Endothelial cell of umbilical vein (primary cell): ENCODE measurements at regions not wholly inside any gene's neighbourhood (a gene's known extent, or its start where the extent isn't known, plus 50 kb on each side); places are given as distances from the start of the nearest gene placed in this dataset.

ENCODE experiments used
- FOS ChIP-seq: IDR thresholded peaks from 2 replicates; pipeline ENCODE4 v1.6.1; 2011; ENCODE audit warnings: mild to moderate bottlenecking, low read length, moderate library complexity, borderline replicate concordance; ENCODE audit not compliant: insufficient read depth
- JUN ChIP-seq: IDR thresholded peaks from 2 replicates; pipeline ENCODE4 v1.6.1; 2011; ENCODE audit warnings: borderline replicate concordance, low read depth; ENCODE audit not compliant: insufficient read length, insufficient read depth
- POLR2A ChIP-seq: IDR thresholded peaks from 2 replicates; pipeline ENCODE4 v1.6.1; 2012; ENCODE audit warnings: low read depth, mild to moderate bottlenecking, control low read depth, low read length
- POLR2AphosphoS5 ChIP-seq: IDR thresholded peaks from 2 replicates; pipeline ENCODE4 v1.6.1; 2012; ENCODE audit warnings: low read depth, mild to moderate bottlenecking, control low read depth, low read length, moderate library complexity; ENCODE audit not compliant: insufficient read depth
- TF ChIP-seq, protein P1 (sequence below), 2 donors: IDR thresholded peaks; 1 replicate in 1 of 2; 2 replicates in 1 of 2; pipeline ENCODE4 v1.5.1; 2011; ENCODE audit warnings: low read length in 2 of 2, mild to moderate bottlenecking in 2 of 2, moderate library complexity in 2 of 2, control low read depth in 1 of 2, inconsistent platforms in 1 of 2, low read depth in 1 of 2; ENCODE audit not compliant: insufficient read depth in 1 of 2; ENCODE audit errors: extremely low read depth in 1 of 2
- TF ChIP-seq, protein P2 (sequence below): IDR thresholded peaks from 2 replicates; pipeline ENCODE4 v1.6.1; 2011; ENCODE audit not compliant: insufficient read depth, insufficient read length

DNA sequence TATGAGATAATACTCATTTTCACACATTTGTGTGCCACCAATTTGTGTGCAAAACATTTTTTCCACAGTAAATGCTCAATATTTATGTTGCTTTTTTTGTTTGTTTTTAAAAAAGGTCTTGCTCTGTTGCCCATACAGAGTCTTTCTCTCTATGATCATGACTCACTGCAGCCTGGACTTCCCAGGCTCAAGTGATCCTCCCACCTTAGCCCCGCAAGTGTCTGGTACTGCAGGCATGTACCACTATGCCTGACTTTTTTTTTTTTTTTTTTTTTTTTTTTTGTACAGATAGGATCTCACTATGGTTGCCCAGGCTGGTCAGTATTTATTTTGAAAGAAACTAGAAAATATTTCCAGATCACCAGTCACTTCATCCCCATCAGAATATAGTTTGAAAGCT is 297.8 kb upstream of the GYPC start:
- TF ChIP-seq, protein P1, sequence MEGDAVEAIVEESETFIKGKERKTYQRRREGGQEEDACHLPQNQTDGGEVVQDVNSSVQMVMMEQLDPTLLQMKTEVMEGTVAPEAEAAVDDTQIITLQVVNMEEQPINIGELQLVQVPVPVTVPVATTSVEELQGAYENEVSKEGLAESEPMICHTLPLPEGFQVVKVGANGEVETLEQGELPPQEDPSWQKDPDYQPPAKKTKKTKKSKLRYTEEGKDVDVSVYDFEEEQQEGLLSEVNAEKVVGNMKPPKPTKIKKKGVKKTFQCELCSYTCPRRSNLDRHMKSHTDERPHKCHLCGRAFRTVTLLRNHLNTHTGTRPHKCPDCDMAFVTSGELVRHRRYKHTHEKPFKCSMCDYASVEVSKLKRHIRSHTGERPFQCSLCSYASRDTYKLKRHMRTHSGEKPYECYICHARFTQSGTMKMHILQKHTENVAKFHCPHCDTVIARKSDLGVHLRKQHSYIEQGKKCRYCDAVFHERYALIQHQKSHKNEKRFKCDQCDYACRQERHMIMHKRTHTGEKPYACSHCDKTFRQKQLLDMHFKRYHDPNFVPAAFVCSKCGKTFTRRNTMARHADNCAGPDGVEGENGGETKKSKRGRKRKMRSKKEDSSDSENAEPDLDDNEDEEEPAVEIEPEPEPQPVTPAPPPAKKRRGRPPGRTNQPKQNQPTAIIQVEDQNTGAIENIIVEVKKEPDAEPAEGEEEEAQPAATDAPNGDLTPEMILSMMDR (IDR thresholded peaks at IDR 0.05; ENCODE audit: extremely low read depth in 1 of 2, insufficient read depth in 1 of 2, low read depth in 1 of 2, low read length in 2 of 2), result no peak
- TF ChIP-seq POLR2A, result no peak
- no peak for TF ChIP-seq JUN
- no peak for TF ChIP-seq POLR2AphosphoS5
- no peak for TF ChIP-seq FOS
- TF ChIP-seq, protein P2, sequence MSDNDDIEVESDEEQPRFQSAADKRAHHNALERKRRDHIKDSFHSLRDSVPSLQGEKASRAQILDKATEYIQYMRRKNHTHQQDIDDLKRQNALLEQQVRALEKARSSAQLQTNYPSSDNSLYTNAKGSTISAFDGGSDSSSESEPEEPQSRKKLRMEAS, result no peak
